AG10803 (cell line): ENCODE measurements at regions not wholly inside any gene's neighbourhood (a gene's known extent, or its start where the extent isn't known, plus 50 kb on each side); places are given as distances from the start of the nearest gene placed in this dataset.

Experiments
- DNase-seq: peaks from one replicate; pipeline ENCODE4 v3.0.0; 2010; ENCODE audit warnings: low read depth
- H3K4me3 ChIP-seq: 2 replicates; pipeline ENCODE4 v1.5.1; 2011; ENCODE audit warnings: mild to moderate bottlenecking, low read length, control low read depth
- CTCF ChIP-seq: conservative IDR thresholded peaks from 2 replicates; pipeline ENCODE4 v1.5.1; 2011; ENCODE audit warnings: mild to moderate bottlenecking, low read length, control low read depth, inconsistent platforms

- no peak for TF ChIP-seq CTCF
- DNase-seq = peak; percentile 72
- H3K4me3 ChIP-seq = no peak overlapping the region
These were observed 95.2 kb upstream of the TP53I11 start for GRCh38 chr11:45045683-45046471.

- no peak for DNase-seq
- no peak for TF ChIP-seq CTCF
These were observed 97.7 kb upstream of the TP53I11 start for GRCh38 chr11:45048313-45048841.

GRCh38 chr11:45048870-45049691 lies 97.4 kb upstream of the PRDM11 start:
- no peak overlapping the region for H3K4me3 ChIP-seq
- TF ChIP-seq CTCF = no peak
- no peak for DNase-seq

More at GRCh38 chr11:45048313-45048841, 97.7 kb upstream of the TP53I11 start:
- H3K4me3 ChIP-seq = no peak overlapping the region

- DNase-seq = no peak
- no peak overlapping the region for H3K4me3 ChIP-seq
- TF ChIP-seq CTCF = no peak
These were observed 96.3 kb upstream of the PRDM11 start for GRCh38 chr11:45050111-45050510.

GRCh38 chr11:45051621-45052020 lies 94.8 kb upstream of the PRDM11 start:
- no peak for DNase-seq
- TF ChIP-seq CTCF = no peak
- H3K4me3 ChIP-seq = no peak overlapping the region

GRCh38 chr11:45052361-45052760 lies 94.1 kb upstream of the PRDM11 start:
- no peak for TF ChIP-seq CTCF
- DNase-seq = peak; percentile 40

More at GRCh38 chr11:45052361-45052760, 94.1 kb upstream of the PRDM11 start:
- H3K4me3 ChIP-seq = no peak overlapping the region
